ENCODE measurements at regions not wholly inside any gene's neighbourhood (a gene's known extent, or its start where the extent isn't known, plus 50 kb on each side); places are given as distances from the start of the nearest gene placed in this dataset.

GRCh38 chr1:168373869-168374268 lies 93.2 kb downstream of the TBX19 start:
- TF ChIP-seq EP300 (IDR thresholded peaks at IDR 0.05; ENCODE audit: borderline replicate concordance): no peak
- no peak for TF ChIP-seq CREB1 (IDR thresholded peaks at IDR 0.05; ENCODE audit: low read depth)
- TF ChIP-seq TAF1 (IDR thresholded peaks at IDR 0.05; ENCODE audit: low read depth): no peak
- TF ChIP-seq REST (IDR thresholded peaks at IDR 0.05; ENCODE audit: low read depth): no peak
- no peak for TF ChIP-seq RAD21 (IDR thresholded peaks at IDR 0.05; ENCODE audit: low read depth)
- TF ChIP-seq TCF12 (IDR thresholded peaks at IDR 0.05; ENCODE audit: low read depth): no peak
- no peak for TF ChIP-seq TEAD4 (IDR thresholded peaks at IDR 0.05)
- TF ChIP-seq EGR1 (IDR thresholded peaks at IDR 0.05): no peak
- no peak for TF ChIP-seq YY1 (IDR thresholded peaks at IDR 0.05; ENCODE audit: low read depth)
- no peak for TF ChIP-seq CEBPB (IDR thresholded peaks at IDR 0.05)
